ENCODE measurements at regions not wholly inside any gene's neighbourhood (a gene's known extent, or its start where the extent isn't known, plus 50 kb on each side); places are given as distances from the start of the nearest gene placed in this dataset.

GRCh38 chr2:176636401-176636800 is 367.2 kb downstream of the MTX2 start:
- Mint-ChIP-seq H3K9me3 (no peaks in the 10 kb centered on the region), H3K27me3 (peaks cover 44 to 70% (median 67%) of the 10 kb centered on the region in 5 donors), H3K36me3 (no peaks in the 10 kb centered on the region), H3K27ac (no peak overlapping the region), H3K4me1 (peaks cover 0 to 10% (median 3%) of the 10 kb centered on the region in 7 donors), H3K4me3 (no peak overlapping the region)
- H3K36me3 ChIP-seq (ENCODE audit: control insufficient read depth in 2 of 3, insufficient read depth in 3 of 3, low read length in 3 of 3), result no peaks in the 10 kb centered on the region
- H3K9me3 ChIP-seq (ENCODE audit: control insufficient read depth in 2 of 3, low read length in 3 of 3), result no peaks in the 10 kb centered on the region
- H3K27ac ChIP-seq (ENCODE audit: low read depth, low read length), result no peak overlapping the region
- no peak for DNase-seq
- H3K4me3 ChIP-seq (ENCODE audit: low read length), result no peak overlapping the region
- no peaks in the 10 kb centered on the region for H3K4me1 ChIP-seq (ENCODE audit: control insufficient read depth in 2 of 2, insufficient read depth in 2 of 2, low read length in 2 of 2)
- ChIA-PET CTCF (interaction anchor here (1.8 kb wide), 1 partner anchor 16 kb away, joined by 5 read pairs; no protein-coding TSS in a partner anchor), POLR2A (no interaction called here)
- intact Hi-C loops (cut with micrococcal nuclease), result loop anchor here (5.0 to 10.0 kb wide), 3 partner anchors 362 to 511 kb away; partner anchors contain the start of gene MTX2 (in 1 of the 2)
- H3K27me3 ChIP-seq (ENCODE audit: control insufficient read depth in 2 of 2, insufficient read depth in 2 of 2, low read length in 2 of 2), result peaks cover 3 to 10% of the 10 kb centered on the region in 2 donors
- no peak for ATAC-seq

- H3K27me3 Mint-ChIP-seq, result peaks cover 51 to 75% (median 71%) of the 10 kb centered on the region in 5 donors
- peaks cover 3 to 10% of the 10 kb centered on the region in 2 donors for H3K27me3 ChIP-seq (ENCODE audit: control insufficient read depth in 2 of 2, insufficient read depth in 2 of 2, low read length in 2 of 2)
- H3K9me3 Mint-ChIP-seq, result no peaks in the 10 kb centered on the region
- peak overlapping the region; percentile 10 to 80 (median 59) for H3K4me3 Mint-ChIP-seq
- intact Hi-C loops (cut with micrococcal nuclease), result loop anchor here (5.0 to 10.0 kb wide), 3 partner anchors 362 to 510 kb away; partner anchors contain the start of gene MTX2 (in 1 of the 2)
- H3K27ac ChIP-seq (ENCODE audit: low read depth, low read length), result no peak overlapping the region
- ChIA-PET POLR2A (no interaction called here), CTCF (interaction anchor here (0.5 to 1.8 kb wide), 2 partner anchors 15 to 120 kb away, joined by 3 to 5 read pairs; no protein-coding TSS in a partner anchor)
- H3K27ac Mint-ChIP-seq, result no peak overlapping the region
- no peaks in the 10 kb centered on the region for H3K36me3 ChIP-seq (ENCODE audit: control insufficient read depth in 2 of 3, insufficient read depth in 3 of 3, low read length in 3 of 3)
- H3K4me1 Mint-ChIP-seq, result peaks cover 0 to 10% (median 3%) of the 10 kb centered on the region in 7 donors
- no peaks in the 10 kb centered on the region for H3K4me1 ChIP-seq (ENCODE audit: control insufficient read depth in 2 of 2, insufficient read depth in 2 of 2, low read length in 2 of 2)
- ATAC-seq (no peak), DNase-seq (peak in 1 of 9 donors; percentile 16)
- no peaks in the 10 kb centered on the region for H3K36me3 Mint-ChIP-seq
- no peaks in the 10 kb centered on the region for H3K9me3 ChIP-seq (ENCODE audit: control insufficient read depth in 2 of 3, low read length in 3 of 3)
- no peak overlapping the region for H3K4me3 ChIP-seq (ENCODE audit: low read length)
These were observed 367.9 kb downstream of the MTX2 start for GRCh38 chr2:176637142-176637485.

- Histone ChIP-seq H3K4me1 (ENCODE audit: control insufficient read depth in 2 of 2, insufficient read depth in 2 of 2, low read length in 2 of 2) (no peaks in the 10 kb centered on the region), H3K27ac (ENCODE audit: low read depth, low read length) (no peak overlapping the region), H3K36me3 (ENCODE audit: control insufficient read depth in 2 of 3, insufficient read depth in 3 of 3, low read length in 3 of 3) (no peaks in the 10 kb centered on the region), H3K9me3 (ENCODE audit: control insufficient read depth in 2 of 3, low read length in 3 of 3) (no peaks in the 10 kb centered on the region), H3K4me3 (ENCODE audit: low read length) (peak overlapping the region; percentile 45), H3K27me3 (ENCODE audit: control insufficient read depth in 2 of 2, insufficient read depth in 2 of 2, low read length in 2 of 2) (peaks cover 3 to 10% of the 10 kb centered on the region in 2 donors)
- intact Hi-C loops (cut with micrococcal nuclease), result loop anchor here (1.0 to 10.0 kb wide), 9 partner anchors 83 to 947 kb away; partner anchors contain the start of gene MTX2 (in 1 of the 2)
- Mint-ChIP-seq H3K4me1 (peaks cover 0 to 10% (median 3%) of the 10 kb centered on the region in 7 donors), H3K27ac (no peak overlapping the region), H3K27me3 (peaks cover 52 to 73% (median 68%) of the 10 kb centered on the region in 5 donors), H3K9me3 (no peaks in the 10 kb centered on the region), H3K36me3 (no peaks in the 10 kb centered on the region), H3K4me3 (peak overlapping the region; percentile 52 to 81 (median 69))
- DNase-seq (peak in 1 of 9 donors; percentile 41), ATAC-seq (peak; percentile 16)
- ChIA-PET POLR2A (no interaction called here), CTCF (interaction anchor here (0.5 to 1.8 kb wide), 2 partner anchors 15 to 120 kb away, joined by 3 to 5 read pairs; no protein-coding TSS in a partner anchor)
These were observed 368.4 kb downstream of the MTX2 start for GRCh38 chr2:176637486-176638166.

- CTCF ChIA-PET, result no interaction called here
- H3K4me3 ChIP-seq (ENCODE audit: low read length), result peak overlapping the region; percentile 45
- H3K27me3 ChIP-seq (ENCODE audit: control insufficient read depth in 2 of 2, insufficient read depth in 2 of 2, low read length in 2 of 2), result peaks cover 3 to 10% of the 10 kb centered on the region in 2 donors
- intact Hi-C loops (cut with micrococcal nuclease), result loop anchor here (1.0 to 10.0 kb wide), 9 partner anchors 84 to 948 kb away; partner anchors contain the start of gene MTX2 (in 1 of the 2)
- H3K4me1 ChIP-seq (ENCODE audit: control insufficient read depth in 2 of 2, insufficient read depth in 2 of 2, low read length in 2 of 2), result no peaks in the 10 kb centered on the region
- ATAC-seq, result peak; percentile 87
- H3K27me3 Mint-ChIP-seq, result peaks cover 53 to 78% (median 71%) of the 10 kb centered on the region in 5 donors
- H3K4me1 Mint-ChIP-seq, result peaks cover 0 to 10% (median 3%) of the 10 kb centered on the region in 7 donors
- DNase-seq, result peak in 8 of 9 donors; percentile 28 to 67 (median 50)
- POLR2A ChIA-PET, result no interaction called here
- H3K9me3 ChIP-seq (ENCODE audit: control insufficient read depth in 2 of 3, low read length in 3 of 3), result no peaks in the 10 kb centered on the region
- no peak overlapping the region for H3K27ac Mint-ChIP-seq
- H3K9me3 Mint-ChIP-seq, result no peaks in the 10 kb centered on the region
- peak overlapping the region in 9 of 10 donors; percentile 55 to 81 (median 70) for H3K4me3 Mint-ChIP-seq
- no peak overlapping the region for H3K27ac ChIP-seq (ENCODE audit: low read depth, low read length)
- H3K36me3 ChIP-seq (ENCODE audit: control insufficient read depth in 2 of 3, insufficient read depth in 3 of 3, low read length in 3 of 3), result no peaks in the 10 kb centered on the region
- H3K36me3 Mint-ChIP-seq, result no peaks in the 10 kb centered on the region
These were observed 369.1 kb downstream of the MTX2 start for GRCh38 chr2:176638167-176639015.

GRCh38 chr2:176639016-176639343 is 369.7 kb downstream of the MTX2 start:
- DNase-seq (no peak), ATAC-seq (no peak)
- H3K4me3 Mint-ChIP-seq, result no peak overlapping the region
- no peak overlapping the region for H3K27ac Mint-ChIP-seq
- no peak overlapping the region for H3K27ac ChIP-seq (ENCODE audit: low read depth, low read length)
- H3K9me3 ChIP-seq (ENCODE audit: control insufficient read depth in 2 of 3, low read length in 3 of 3), result no peaks in the 10 kb centered on the region
- H3K27me3 ChIP-seq (ENCODE audit: control insufficient read depth in 2 of 2, insufficient read depth in 2 of 2, low read length in 2 of 2), result peaks cover 3 to 14% of the 10 kb centered on the region in 2 donors
- H3K4me1 Mint-ChIP-seq, result peaks cover 0 to 10% (median 3%) of the 10 kb centered on the region in 7 donors
- ChIA-PET CTCF (no interaction called here), POLR2A (no interaction called here)
- no peaks in the 10 kb centered on the region for H3K36me3 ChIP-seq (ENCODE audit: control insufficient read depth in 2 of 3, insufficient read depth in 3 of 3, low read length in 3 of 3)
- H3K9me3 Mint-ChIP-seq, result no peaks in the 10 kb centered on the region
- H3K27me3 Mint-ChIP-seq, result peaks cover 53 to 79% (median 73%) of the 10 kb centered on the region in 5 donors
- no peaks in the 10 kb centered on the region for H3K4me1 ChIP-seq (ENCODE audit: control insufficient read depth in 2 of 2, insufficient read depth in 2 of 2, low read length in 2 of 2)
- no peaks in the 10 kb centered on the region for H3K36me3 Mint-ChIP-seq
- intact Hi-C loops (cut with micrococcal nuclease), result loop anchor here (2.0 to 10.0 kb wide), 5 partner anchors 84 to 512 kb away; partner anchors contain the start of gene MTX2 (in 1 of the 2)
- no peak overlapping the region for H3K4me3 ChIP-seq (ENCODE audit: low read length)

- Mint-ChIP-seq H3K4me1 (peaks cover 0 to 10% (median 3%) of the 10 kb centered on the region in 7 donors), H3K9me3 (no peaks in the 10 kb centered on the region), H3K27me3 (peaks cover 57 to 80% (median 73%) of the 10 kb centered on the region in 5 donors), H3K36me3 (no peaks in the 10 kb centered on the region), H3K4me3 (no peak overlapping the region), H3K27ac (no peak overlapping the region)
- Histone ChIP-seq H3K36me3 (ENCODE audit: control insufficient read depth in 2 of 3, insufficient read depth in 3 of 3, low read length in 3 of 3) (no peaks in the 10 kb centered on the region), H3K4me1 (ENCODE audit: control insufficient read depth in 2 of 2, insufficient read depth in 2 of 2, low read length in 2 of 2) (no peaks in the 10 kb centered on the region), H3K9me3 (ENCODE audit: control insufficient read depth in 2 of 3, low read length in 3 of 3) (no peaks in the 10 kb centered on the region), H3K4me3 (ENCODE audit: low read length) (no peak overlapping the region), H3K27me3 (ENCODE audit: control insufficient read depth in 2 of 2, insufficient read depth in 2 of 2, low read length in 2 of 2) (peaks cover 3 to 8% of the 10 kb centered on the region in 2 donors), H3K27ac (ENCODE audit: low read depth, low read length) (no peak overlapping the region)
- ChIA-PET CTCF (no interaction called here), POLR2A (no interaction called here)
- intact Hi-C loops (cut with micrococcal nuclease), result loop anchor here (2.0 to 10.0 kb wide), 5 partner anchors 85 to 513 kb away; partner anchors contain the start of gene MTX2 (in 1 of the 2)
- ATAC-seq (no peak), DNase-seq (no peak)
These were observed 370.4 kb downstream of the MTX2 start for GRCh38 chr2:176639671-176640070.
